Posterior vena cava (tissue), 2 donors: ENCODE measurements at regions not wholly inside any gene's neighbourhood (a gene's known extent, or its start where the extent isn't known, plus 50 kb on each side); places are given as distances from the start of the nearest gene placed in this dataset.

Source experiments
- DNase-seq: peaks from one replicate; pipeline ENCODE4 v3.0.0-alpha.2; 2020; ENCODE audit warnings: low spot score
- intact Hi-C, 2 donors: fragments of 100-400 bp; cut with DNase I; formaldehyde crosslinking; loops; one replicate each; pipeline versions ENCODE4 v1.14.1 to v1.14.2; 2022 to 2023
- donor health status: DM: yes; HTN: yes; CAD: no.
- donor health status: DM: yes; HTN: yes; CAD: no.

- intact Hi-C loops = no loop called here
- DNase-seq = no peak
Measured at GRCh38 chr2:14557111-14557510, 75.4 kb upstream of the LRATD1 start.

- intact Hi-C loops = no loop called here
- DNase-seq = no peak
Measured at GRCh38 chr2:14557916-14558315, 74.6 kb upstream of the LRATD1 start.

DNA sequence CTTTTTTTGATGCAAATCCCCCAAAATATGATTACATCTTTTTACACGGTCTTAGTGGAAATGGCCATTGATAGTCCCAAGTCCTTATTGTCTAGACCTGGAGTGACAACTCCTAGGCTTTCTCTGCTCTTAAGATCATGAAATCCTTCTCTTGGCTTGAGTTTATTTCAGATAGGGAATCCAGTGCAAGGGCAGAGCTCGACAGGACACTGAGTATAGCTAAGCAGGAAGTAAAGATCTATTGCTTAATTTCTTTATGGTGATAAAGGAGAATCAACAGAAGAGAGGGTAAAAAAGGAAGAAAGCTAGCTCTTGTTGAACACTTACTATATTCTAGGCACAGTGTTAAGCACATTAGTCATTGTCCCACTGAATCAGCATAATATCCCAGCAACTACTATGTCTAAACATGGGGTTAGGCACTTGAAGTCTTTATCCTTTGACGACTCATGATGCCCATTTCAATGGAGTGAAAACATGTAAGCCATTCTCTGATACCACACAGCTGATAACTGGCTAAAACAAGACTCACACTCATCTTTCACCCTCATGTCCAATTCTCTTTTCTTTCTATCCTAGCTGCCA is 74.1 kb upstream of the LRATD1 start:
- intact Hi-C loops = no loop called here
- no peak for DNase-seq

GRCh38 chr2:14560716-14561115 is 71.8 kb upstream of the LRATD1 start:
- no peak for DNase-seq
- intact Hi-C loops = no loop called here

DNA sequence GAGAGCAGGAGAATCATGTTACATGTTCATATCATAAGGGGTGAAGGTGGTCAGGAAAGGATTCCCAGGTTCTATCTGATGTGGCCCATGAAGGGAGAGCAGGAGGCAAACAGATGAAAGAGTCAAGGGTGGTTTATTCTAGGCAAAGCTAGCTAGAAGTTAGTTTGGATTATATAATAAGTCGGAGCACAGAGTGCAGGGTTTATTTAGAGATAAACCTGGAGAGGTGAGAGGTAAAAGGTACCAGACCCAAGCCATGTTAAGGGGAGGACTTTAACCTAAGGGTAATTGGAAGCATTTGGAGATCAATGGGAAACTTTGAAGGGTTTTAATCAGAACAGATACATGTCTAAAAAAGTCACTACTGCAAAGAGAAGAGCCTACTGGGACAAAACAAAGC is 69.2 kb upstream of the LRATD1 start:
- intact Hi-C loops = no loop called here

GRCh38 chr2:14565666-14566065 is 66.9 kb upstream of the LRATD1 start:
- DNase-seq = no peak
- intact Hi-C loops = no loop called here

More for the DNA sequence above, 69.2 kb upstream of the LRATD1 start:
- no peak for DNase-seq

- no peak for DNase-seq
- intact Hi-C loops = no loop called here
Measured at GRCh38 chr2:14567561-14567960, 65.0 kb upstream of the LRATD1 start.

DNA sequence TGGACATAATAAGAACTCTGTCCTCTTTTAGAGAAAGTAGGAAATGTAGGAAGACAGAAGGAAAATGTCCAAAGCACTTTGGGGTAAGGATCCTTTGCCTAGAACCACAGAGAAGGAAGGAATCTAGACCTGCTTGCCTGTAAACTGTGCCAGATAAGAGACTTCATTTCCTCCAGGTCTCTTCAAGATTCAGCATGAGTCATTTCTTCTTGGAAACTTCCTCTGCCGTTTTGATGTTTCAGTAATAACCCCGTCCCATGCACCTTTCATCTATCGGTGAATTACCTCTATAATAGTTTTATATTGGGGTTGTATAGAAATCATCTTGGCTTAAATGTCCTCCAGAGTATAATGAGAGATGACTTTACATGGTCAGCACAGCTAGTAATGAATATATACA is 63.2 kb upstream of the LRATD1 start:
- intact Hi-C loops = no loop called here
- DNase-seq = no peak

GRCh38 chr2:14572633-14573032 is 59.9 kb upstream of the LRATD1 start:
- intact Hi-C loops = no loop called here
- DNase-seq = no peak

- no peak for DNase-seq
Measured at GRCh38 chr2:14577843-14578242, 54.7 kb upstream of the LRATD1 start.

More at GRCh38 chr2:14577843-14578242, 54.7 kb upstream of the LRATD1 start:
- intact Hi-C loops = no loop called here
